Ishikawa (cell line): ENCODE measurements at regions not wholly inside any gene's neighbourhood (a gene's known extent, or its start where the extent isn't known, plus 50 kb on each side); places are given as distances from the start of the nearest gene placed in this dataset.

Experiments
- CEBPB ChIP-seq: IDR thresholded peaks from 2 replicates; pipeline ENCODE4 v1.6.1; 2012
- CREB1 ChIP-seq: IDR thresholded peaks from 2 replicates; pipeline ENCODE4 v1.6.1; 2012; ENCODE audit warnings: low read depth
- EGR1 ChIP-seq: IDR thresholded peaks from 2 replicates; pipeline ENCODE4 v1.6.1; 2012
- EP300 ChIP-seq: IDR thresholded peaks from 2 replicates; pipeline ENCODE4 v1.6.1; 2012; ENCODE audit warnings: borderline replicate concordance
- FOXM1 ChIP-seq: IDR thresholded peaks from 2 replicates; pipeline ENCODE4 v1.6.1; 2012; ENCODE audit warnings: low read depth, borderline replicate concordance
- MAX ChIP-seq: IDR thresholded peaks from 2 replicates; pipeline ENCODE4 v1.6.1; 2012
- RAD21 ChIP-seq: IDR thresholded peaks from 2 replicates; pipeline ENCODE4 v1.6.1; 2012; ENCODE audit warnings: low read depth
- REST ChIP-seq: IDR thresholded peaks from 2 replicates; pipeline ENCODE4 v1.6.1; 2012; ENCODE audit warnings: low read depth, mild to moderate bottlenecking
- TAF1 ChIP-seq: IDR thresholded peaks from 2 replicates; pipeline ENCODE4 v1.6.1; 2012; ENCODE audit warnings: low read depth, mild to moderate bottlenecking
- TCF12 ChIP-seq: IDR thresholded peaks from 2 replicates; pipeline ENCODE4 v1.6.1; 2012; ENCODE audit warnings: low read depth
- TEAD4 ChIP-seq: IDR thresholded peaks from 2 replicates; pipeline ENCODE4 v1.6.1; 2012
- YY1 ChIP-seq: IDR thresholded peaks from 2 replicates; pipeline ENCODE4 v1.6.1; 2012; ENCODE audit warnings: low read depth
- TF ChIP-seq, protein P1 (sequence below): IDR thresholded peaks from 2 replicates; pipeline ENCODE4 v1.6.1; 2012

GRCh38 chr5:8150791-8151190 lies 281.8 kb downstream of the MTRR start:
- TF ChIP-seq EP300 (no peak), FOXM1 (no peak), TAF1 (no peak), CREB1 (no peak), REST (no peak), RAD21 (no peak), YY1 (no peak), CEBPB (no peak), TEAD4 (no peak), MAX (no peak), TCF12 (no peak), EGR1 (no peak)
- TF ChIP-seq, protein P1, sequence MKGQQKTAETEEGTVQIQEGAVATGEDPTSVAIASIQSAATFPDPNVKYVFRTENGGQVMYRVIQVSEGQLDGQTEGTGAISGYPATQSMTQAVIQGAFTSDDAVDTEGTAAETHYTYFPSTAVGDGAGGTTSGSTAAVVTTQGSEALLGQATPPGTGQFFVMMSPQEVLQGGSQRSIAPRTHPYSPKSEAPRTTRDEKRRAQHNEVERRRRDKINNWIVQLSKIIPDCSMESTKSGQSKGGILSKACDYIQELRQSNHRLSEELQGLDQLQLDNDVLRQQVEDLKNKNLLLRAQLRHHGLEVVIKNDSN: no peak
